CD4-positive, alpha-beta T cell (primary cell): ENCODE measurements at regions not wholly inside any gene's neighbourhood (a gene's known extent, or its start where the extent isn't known, plus 50 kb on each side); places are given as distances from the start of the nearest gene placed in this dataset.

Source experiments
- ATAC-seq: fragments of 200-7000 bp; cut with Tn5 transposase; one replicate; pipeline ENCODE4 v1.10.0; 2022; ENCODE audit warnings: mild to moderate bottlenecking; ENCODE audit not compliant: poor library complexity
- CTCF ChIA-PET: fragments of 350-600 bp; sonication (Branson Sonifier 250); formaldehyde crosslinking; loops from one replicate; lab custom pipeline; 2021; ENCODE audit warnings: antibody characterized with exemption, inconsistent platforms; lab: Charles Lee
- POLR2A ChIA-PET: fragments of 350-600 bp; sonication (Branson Sonifier 250); formaldehyde crosslinking; loops from one replicate; lab custom pipeline; 2021; ENCODE audit warnings: antibody characterized with exemption, inconsistent platforms; lab: Charles Lee
- DNase-seq, 14 experiments: peaks; one replicate each; pipeline ENCODE4 v3.0.0-alpha.2; 2013 to 2020; ENCODE audit warnings: mixed read lengths in 2 of 14
- H3K27ac ChIP-seq, 2 donors: one replicate each; pipeline versions ENCODE4 v1.5.1 to v1.7.0; 2013; ENCODE audit warnings: low read length in 2 of 2, low read depth in 1 of 2, mild to moderate bottlenecking in 1 of 2
- H3K27me3 ChIP-seq, 2 experiments: 1 replicate in 1 of 2; 2 replicates in 1 of 2; pipeline versions ENCODE4 v1.6.1 to v1.7.0; 2013; ENCODE audit warnings: low read length in 2 of 2, control low read depth in 1 of 2, mild to moderate bottlenecking in 1 of 2, moderate library complexity in 1 of 2; ENCODE audit not compliant: insufficient read depth in 2 of 2, control insufficient read depth in 1 of 2
- H3K36me3 ChIP-seq: one replicate; pipeline ENCODE4 v1.6.1; 2013; ENCODE audit warnings: low read length, control low read depth; ENCODE audit not compliant: insufficient read depth
- H3K4me1 ChIP-seq: one replicate; pipeline ENCODE4 v1.6.1; 2013; ENCODE audit warnings: low read length, control low read depth; ENCODE audit not compliant: insufficient read depth
- H3K4me3 ChIP-seq: one replicate; pipeline ENCODE4 v1.5.1; 2013; ENCODE audit warnings: mild to moderate bottlenecking, low read length, moderate library complexity
- H3K9me3 ChIP-seq, 2 experiments: 1 replicate in 1 of 2; 2 replicates in 1 of 2; pipeline versions ENCODE4 v1.6.1 to v1.7.0; 2013; ENCODE audit warnings: low read length in 2 of 2, mild to moderate bottlenecking in 2 of 2, control low read depth in 1 of 2, moderate library complexity in 1 of 2; ENCODE audit not compliant: control insufficient read depth in 1 of 2, insufficient read depth in 1 of 2
- H3K27ac Mint-ChIP-seq: one replicate; pipeline ENCODE4 v1.8.0; 2020; ENCODE audit warnings: mixed read lengths
- H3K27me3 Mint-ChIP-seq: one replicate; pipeline ENCODE4 v1.8.0; 2021; ENCODE audit warnings: mixed read lengths
- H3K36me3 Mint-ChIP-seq: one replicate; pipeline ENCODE4 v1.8.0; 2021; ENCODE audit warnings: low read depth, mixed read lengths
- H3K4me1 Mint-ChIP-seq: one replicate; pipeline ENCODE4 v1.8.0; 2021; ENCODE audit warnings: low read depth, mixed read lengths
- H3K4me3 Mint-ChIP-seq: one replicate; pipeline ENCODE4 v1.8.0; 2020; ENCODE audit warnings: mild to moderate bottlenecking, mixed read lengths
- H3K9me3 Mint-ChIP-seq: one replicate; pipeline ENCODE4 v1.8.0; 2020; ENCODE audit warnings: mixed read lengths
- CTCF ChIP-seq: fragments of 200-600 bp; IDR thresholded peaks from one replicate; pipeline ENCODE4 v1.8.0; 2022; ENCODE audit warnings: antibody characterized with exemption, mild to moderate bottlenecking
- intact Hi-C, 2 experiments: fragments of 100-400 bp; cut with DNase I in 1 of 2; cut with micrococcal nuclease in 1 of 2; formaldehyde crosslinking; loops; one replicate each; pipeline versions ENCODE4 v1.15.1 to v1.9.0; 2023 to 2025; cut with DNase I, micrococcal nuclease

- intact Hi-C loops = no loop called here
- POLR2A ChIA-PET = no interaction called here
- no peak for TF ChIP-seq CTCF
- Mint-ChIP-seq H3K36me3 (no peaks in the 10 kb centered on the region), H3K27me3 (no peaks in the 10 kb centered on the region), H3K27ac (no peak overlapping the region), H3K4me1 (no peaks in the 10 kb centered on the region), H3K4me3 (no peak overlapping the region), H3K9me3 (peaks cover 3% of the 10 kb centered on the region)
- H3K4me1 ChIP-seq = no peaks in the 10 kb centered on the region
- H3K36me3 ChIP-seq = no peaks in the 10 kb centered on the region
- no peaks in the 10 kb centered on the region for H3K27me3 ChIP-seq
- no peak overlapping the region for H3K27ac ChIP-seq
- DNase-seq (no peak), ATAC-seq (no peak)
- H3K9me3 ChIP-seq = peaks cover 0 to 4% of the 10 kb centered on the region in 2 experiments
- no peak overlapping the region for H3K4me3 ChIP-seq
- CTCF ChIA-PET = no interaction called here
Measured at GRCh38 chr4:181478656-181479055, 764.5 kb upstream of the TENM3 start.

GRCh38 chr4:181479141-181479540 lies 764.1 kb upstream of the TENM3 start:
- no peak overlapping the region for H3K27ac ChIP-seq
- Mint-ChIP-seq H3K27me3 (no peaks in the 10 kb centered on the region), H3K36me3 (no peaks in the 10 kb centered on the region), H3K4me3 (no peak overlapping the region), H3K9me3 (peaks cover 3% of the 10 kb centered on the region), H3K27ac (no peak overlapping the region), H3K4me1 (no peaks in the 10 kb centered on the region)
- H3K4me1 ChIP-seq = no peaks in the 10 kb centered on the region
- H3K9me3 ChIP-seq = peaks cover 0 to 4% of the 10 kb centered on the region in 2 experiments
- no peaks in the 10 kb centered on the region for H3K36me3 ChIP-seq
- intact Hi-C loops = no loop called here
- no peak for TF ChIP-seq CTCF
- no peak overlapping the region for H3K4me3 ChIP-seq
- ChIA-PET CTCF (no interaction called here), POLR2A (no interaction called here)
- no peaks in the 10 kb centered on the region for H3K27me3 ChIP-seq
- no peak for DNase-seq
- ATAC-seq = no peak

GRCh38 chr4:181484396-181484795 lies 758.8 kb upstream of the TENM3 start:
- DNase-seq = no peak
- peaks cover 0 to 3% of the 10 kb centered on the region in 2 experiments for H3K9me3 ChIP-seq
- H3K27me3 ChIP-seq = no peaks in the 10 kb centered on the region
- no peak overlapping the region for H3K4me3 ChIP-seq
- no peak for TF ChIP-seq CTCF
- no peak overlapping the region for H3K27ac Mint-ChIP-seq
- peaks cover 3% of the 10 kb centered on the region for H3K9me3 Mint-ChIP-seq
- ChIA-PET CTCF (no interaction called here), POLR2A (no interaction called here)
- H3K27me3 Mint-ChIP-seq = no peaks in the 10 kb centered on the region
- no peak overlapping the region for H3K4me3 Mint-ChIP-seq
- intact Hi-C loops = no loop called here
- no peaks in the 10 kb centered on the region for H3K36me3 Mint-ChIP-seq
- no peaks in the 10 kb centered on the region for H3K36me3 ChIP-seq
- H3K4me1 ChIP-seq = no peaks in the 10 kb centered on the region
- H3K4me1 Mint-ChIP-seq = no peaks in the 10 kb centered on the region
- H3K27ac ChIP-seq = no peak overlapping the region
- no peak for ATAC-seq
